OCI-LY7 (cell line): ENCODE measurements at regions not wholly inside any gene's neighbourhood (a gene's known extent, or its start where the extent isn't known, plus 50 kb on each side); places are given as distances from the start of the nearest gene placed in this dataset.

ENCODE experiments used
- CTCF ChIP-seq: fragments of 200-600 bp; sonication (generic); conservative IDR thresholded peaks from 2 replicates; pipeline ENCODE4 v1.5.1; 2014; ENCODE audit warnings: mild to moderate bottlenecking, antibody characterized with exemption, low read length, moderate library complexity, mixed read lengths
- EZH2phosphoT487 ChIP-seq: fragments of 200-600 bp; sonication (generic); IDR thresholded peaks from 2 replicates; pipeline ENCODE4 v1.6.1; 2018; ENCODE audit warnings: low read depth, borderline replicate concordance, mild to moderate bottlenecking, mixed run types, antibody characterized with exemption, low read length, moderate library complexity, mixed read lengths

GRCh38 chr3:30085486-30085885 lies 520.9 kb upstream of the TGFBR2 start:
- TF ChIP-seq CTCF: no peak
- TF ChIP-seq EZH2phosphoT487: no peak
